HG03442 (cell line): ENCODE measurements at regions not wholly inside any gene's neighbourhood (a gene's known extent, or its start where the extent isn't known, plus 50 kb on each side); places are given as distances from the start of the nearest gene placed in this dataset.
"Not testable (repeated sequence)": the region's sequence is repeated elsewhere in the genome, so short reads cannot be mapped to it uniquely, and the experiment has no call there.

ENCODE experiments used
- ATAC-seq: cut with Tn5 transposase; IDR thresholded peaks from one replicate; pipeline ENCODE4 v1.9.1; 2021; ENCODE audit warnings: mild to moderate bottlenecking, moderate library complexity; ENCODE audit not compliant: unreplicated experiment

- ATAC-seq, result no peak
These were observed 79.6 kb upstream of the LAPTM4A start for GRCh38 chr2:20130821-20131645.

GRCh38 chr2:20130160-20130560 is 78.7 kb upstream of the LAPTM4A start:
- ATAC-seq, result no peak

- no peak for ATAC-seq
These were observed 78.1 kb upstream of the LAPTM4A start for GRCh38 chr2:20129331-20130159.

- ATAC-seq, result no peak
These were observed 77.3 kb upstream of the LAPTM4A start for GRCh38 chr2:20128506-20129330.

- ATAC-seq, result no peak
These were observed 75.0 kb upstream of the LAPTM4A start for GRCh38 chr2:20126469-20126868.

GRCh38 chr2:20126040-20126439 is 74.6 kb upstream of the LAPTM4A start:
- no peak for ATAC-seq

GRCh38 chr2:20125616-20126015 is 74.2 kb upstream of the LAPTM4A start:
- no peak for ATAC-seq

- no peak for ATAC-seq
These were observed 73.7 kb upstream of the LAPTM4A start for GRCh38 chr2:20125164-20125563.

- ATAC-seq, result no peak
These were observed 72.6 kb upstream of the LAPTM4A start for GRCh38 chr2:20123871-20124594.

GRCh38 chr2:20122864-20123263 is 71.4 kb upstream of the LAPTM4A start:
- no peak for ATAC-seq

- ATAC-seq, result no peak
These were observed 69.4 kb upstream of the LAPTM4A start for GRCh38 chr2:20120569-20121416.

- no peak for ATAC-seq
These were observed 66.6 kb upstream of the LAPTM4A start for GRCh38 chr2:20118051-20118450.

- ATAC-seq, result no peak
These were observed 64.5 kb upstream of the LAPTM4A start for GRCh38 chr2:20115902-20116301.

GRCh38 chr2:20115374-20115773 is 63.9 kb upstream of the LAPTM4A start:
- ATAC-seq, result no peak

GRCh38 chr2:20113986-20114938 is 62.8 kb upstream of the LAPTM4A start:
- ATAC-seq, result no peak

- no peak for ATAC-seq
These were observed 61.8 kb upstream of the LAPTM4A start for GRCh38 chr2:20113004-20113796.

- ATAC-seq, result not testable (repeated sequence)
These were observed 60.9 kb upstream of the LAPTM4A start for GRCh38 chr2:20112361-20112760.
